ENCODE measurements at regions not wholly inside any gene's neighbourhood (a gene's known extent, or its start where the extent isn't known, plus 50 kb on each side); places are given as distances from the start of the nearest gene placed in this dataset.

DNA sequence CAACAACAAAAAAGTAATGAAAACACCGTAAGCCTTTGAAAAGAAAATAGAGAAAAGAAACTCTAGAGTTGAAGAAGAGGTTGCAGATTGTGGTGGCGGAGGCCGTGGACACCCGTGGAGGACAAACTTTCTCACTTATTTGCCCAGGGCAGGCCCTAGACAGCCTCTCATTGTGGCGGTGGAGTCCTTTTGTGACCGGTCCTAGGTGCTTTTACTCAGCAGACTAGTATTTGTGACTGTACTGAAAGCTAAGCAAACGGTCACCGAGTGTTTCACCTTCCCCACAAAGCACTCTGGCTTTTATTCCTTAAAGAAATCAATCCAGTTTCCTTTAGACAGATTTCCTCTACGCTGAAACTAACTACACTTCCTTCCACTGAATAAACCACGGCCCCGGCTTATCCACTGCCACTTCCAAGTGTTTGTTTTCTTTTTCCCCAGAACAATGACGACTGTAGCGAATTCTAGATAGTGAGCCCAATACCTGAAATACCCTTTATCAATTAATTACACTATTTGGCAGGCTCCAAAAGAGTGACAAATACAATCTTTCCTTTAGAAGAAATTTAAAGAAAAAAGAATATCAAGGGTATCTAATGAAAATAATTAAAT lies 210.2 kb upstream of the TARS1 start:
- TF ChIP-seq, protein P1, sequence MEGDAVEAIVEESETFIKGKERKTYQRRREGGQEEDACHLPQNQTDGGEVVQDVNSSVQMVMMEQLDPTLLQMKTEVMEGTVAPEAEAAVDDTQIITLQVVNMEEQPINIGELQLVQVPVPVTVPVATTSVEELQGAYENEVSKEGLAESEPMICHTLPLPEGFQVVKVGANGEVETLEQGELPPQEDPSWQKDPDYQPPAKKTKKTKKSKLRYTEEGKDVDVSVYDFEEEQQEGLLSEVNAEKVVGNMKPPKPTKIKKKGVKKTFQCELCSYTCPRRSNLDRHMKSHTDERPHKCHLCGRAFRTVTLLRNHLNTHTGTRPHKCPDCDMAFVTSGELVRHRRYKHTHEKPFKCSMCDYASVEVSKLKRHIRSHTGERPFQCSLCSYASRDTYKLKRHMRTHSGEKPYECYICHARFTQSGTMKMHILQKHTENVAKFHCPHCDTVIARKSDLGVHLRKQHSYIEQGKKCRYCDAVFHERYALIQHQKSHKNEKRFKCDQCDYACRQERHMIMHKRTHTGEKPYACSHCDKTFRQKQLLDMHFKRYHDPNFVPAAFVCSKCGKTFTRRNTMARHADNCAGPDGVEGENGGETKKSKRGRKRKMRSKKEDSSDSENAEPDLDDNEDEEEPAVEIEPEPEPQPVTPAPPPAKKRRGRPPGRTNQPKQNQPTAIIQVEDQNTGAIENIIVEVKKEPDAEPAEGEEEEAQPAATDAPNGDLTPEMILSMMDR (IDR thresholded peaks at IDR 0.05; ENCODE audit: extremely low read depth in 1 of 2, insufficient read depth in 1 of 2, low read depth in 1 of 2, low read length in 2 of 2): no peak
- TF ChIP-seq POLR2A (IDR thresholded peaks at IDR 0.05; ENCODE audit: low read depth, low read length) (no peak), EZH2 (IDR thresholded peaks at IDR 0.05; ENCODE audit: borderline replicate concordance, low read depth, low read length, severe bottlenecking) (no peak), MYC (IDR thresholded peaks at IDR 0.05; ENCODE audit: low read depth, low read length) (no peak), POLR2AphosphoS5 (IDR thresholded peaks at IDR 0.05; ENCODE audit: insufficient read depth, low read depth, low read length) (no peak), FOS (IDR thresholded peaks at IDR 0.05; ENCODE audit: borderline replicate concordance, insufficient read depth, low read length) (no peak)
- TF ChIP-seq, protein P2, sequence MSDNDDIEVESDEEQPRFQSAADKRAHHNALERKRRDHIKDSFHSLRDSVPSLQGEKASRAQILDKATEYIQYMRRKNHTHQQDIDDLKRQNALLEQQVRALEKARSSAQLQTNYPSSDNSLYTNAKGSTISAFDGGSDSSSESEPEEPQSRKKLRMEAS (IDR thresholded peaks at IDR 0.05; ENCODE audit: insufficient read depth, insufficient read length): no peak

Data from endothelial cell of umbilical vein (primary cell).